Activated CD4-positive, alpha-beta T cell treated with anti-CD3 and anti-CD28 coated beads for 4 hours (primary cell): ENCODE measurements at regions not wholly inside any gene's neighbourhood (a gene's known extent, or its start where the extent isn't known, plus 50 kb on each side); places are given as distances from the start of the nearest gene placed in this dataset.
"Not testable (repeated sequence)": the region's sequence is repeated elsewhere in the genome, so short reads cannot be mapped to it uniquely, and the experiment has no call there.

ENCODE experiments used
- DNase-seq, 2 donors: peaks; one replicate each; pipeline ENCODE4 v3.0.0-alpha.2; 2020

- DNase-seq = no peak
Measured at GRCh38 chr17:33574942-33575445, 281.9 kb upstream of the ASIC2 start.

- not testable (repeated sequence) for DNase-seq
Measured at GRCh38 chr17:33579740-33580139, 286.6 kb upstream of the ASIC2 start.

- DNase-seq = no peak
Measured at GRCh38 chr17:33580215-33580614, 287.1 kb upstream of the ASIC2 start.

GRCh38 chr17:33582661-33583060, 289.6 kb upstream of the ASIC2 start:
- DNase-seq = no peak

GRCh38 chr17:33583518-33584417, 290.7 kb upstream of the ASIC2 start:
- no peak for DNase-seq

- no peak for DNase-seq
Measured at GRCh38 chr17:33593991-33594390, 300.9 kb upstream of the ASIC2 start.

- no peak for DNase-seq
Measured at GRCh38 chr17:33595828-33596227, 302.7 kb upstream of the ASIC2 start.

- no peak for DNase-seq
Measured at GRCh38 chr17:33596899-33597298, 303.8 kb upstream of the ASIC2 start.

- no peak for DNase-seq
Measured at GRCh38 chr17:33598797-33599196, 305.7 kb upstream of the ASIC2 start.

- no peak for DNase-seq
Measured at GRCh38 chr17:33602981-33603380, 309.9 kb upstream of the ASIC2 start.

GRCh38 chr17:33603789-33604188, 310.7 kb upstream of the ASIC2 start:
- DNase-seq = no peak

GRCh38 chr17:33611532-33611931, 318.4 kb upstream of the ASIC2 start:
- no peak for DNase-seq

- DNase-seq = no peak
Measured at GRCh38 chr17:33615861-33616260, 322.8 kb upstream of the ASIC2 start.

- no peak for DNase-seq
Measured at GRCh38 chr17:33623841-33624240, 330.7 kb upstream of the ASIC2 start.

GRCh38 chr17:33628500-33629346, 335.6 kb upstream of the ASIC2 start:
- no peak for DNase-seq

- DNase-seq = no peak
Measured at GRCh38 chr17:33633446-33633845, 340.4 kb upstream of the ASIC2 start.

- DNase-seq = no peak
Measured at GRCh38 chr17:33637534-33637933, 344.4 kb upstream of the ASIC2 start.

GRCh38 chr17:33639103-33639880, 346.2 kb upstream of the ASIC2 start:
- no peak for DNase-seq

GRCh38 chr17:33640629-33641028, 347.5 kb upstream of the ASIC2 start:
- no peak for DNase-seq

- DNase-seq = no peak
Measured at GRCh38 chr17:33642002-33642401, 348.9 kb upstream of the ASIC2 start.

GRCh38 chr17:33647956-33648355, 354.9 kb upstream of the ASIC2 start:
- DNase-seq = no peak

GRCh38 chr17:33650304-33650703, 357.2 kb upstream of the ASIC2 start:
- DNase-seq = no peak

- DNase-seq = no peak
Measured at GRCh38 chr17:33651686-33652085, 358.6 kb upstream of the ASIC2 start.
